ENCODE measurements at regions not wholly inside any gene's neighbourhood (a gene's known extent, or its start where the extent isn't known, plus 50 kb on each side); places are given as distances from the start of the nearest gene placed in this dataset.

- ATAC-seq (no peak), DNase-seq (no peak)
- Histone ChIP-seq H3K27ac (no peak overlapping the region), H3K4me1 (no peaks in the 10 kb centered on the region), H3K9me3 (no peaks in the 10 kb centered on the region), H3K36me3 (no peaks in the 10 kb centered on the region), H3K27me3 (no peaks in the 10 kb centered on the region), H3K4me3 (no peak overlapping the region)
- TF ChIP-seq CTCF (IDR thresholded peaks at IDR 0.05 in 4 of 5, conservative IDR thresholded peaks at IDR 0.05 in 1 of 5) (no peak), POLR2A (IDR thresholded peaks at IDR 0.05) (no peak)
- in situ Hi-C loops (cut with MboI; ENCODE audit: low sequenced_read_pairs in 4 of 4) (no loop called here), intact Hi-C loops (cut with DNase I; ENCODE audit: low total_unique reads) (no loop called here)
These were observed 461.6 kb downstream of the TXNL1 start for GRCh38 chr18:56176751-56177150.

GRCh38 chr18:56175330-56176001, 462.9 kb downstream of the TXNL1 start:
- intact Hi-C loops (cut with DNase I; ENCODE audit: low total_unique reads) (no loop called here), in situ Hi-C loops (cut with MboI; ENCODE audit: low sequenced_read_pairs in 4 of 4) (no loop called here)
- no peaks in the 10 kb centered on the region for H3K36me3 ChIP-seq
- ATAC-seq: no peak
- H3K27ac ChIP-seq: no peak overlapping the region
- TF ChIP-seq CTCF (IDR thresholded peaks at IDR 0.05 in 4 of 5, conservative IDR thresholded peaks at IDR 0.05 in 1 of 5) (no peak), POLR2A (IDR thresholded peaks at IDR 0.05) (no peak)
- H3K4me1 ChIP-seq: no peaks in the 10 kb centered on the region
- H3K9me3 ChIP-seq: no peaks in the 10 kb centered on the region
- DNase-seq: no peak
- no peak overlapping the region for H3K4me3 ChIP-seq
- no peaks in the 10 kb centered on the region for H3K27me3 ChIP-seq

- intact Hi-C loops (cut with DNase I; ENCODE audit: low total_unique reads) (no loop called here), in situ Hi-C loops (cut with MboI; ENCODE audit: low sequenced_read_pairs in 4 of 4) (no loop called here)
- Histone ChIP-seq H3K36me3 (no peaks in the 10 kb centered on the region), H3K9me3 (no peaks in the 10 kb centered on the region), H3K27ac (no peak overlapping the region), H3K27me3 (no peaks in the 10 kb centered on the region), H3K4me3 (no peak overlapping the region), H3K4me1 (no peaks in the 10 kb centered on the region)
- DNase-seq (no peak), ATAC-seq (no peak)
- TF ChIP-seq CTCF (IDR thresholded peaks at IDR 0.05 in 4 of 5, conservative IDR thresholded peaks at IDR 0.05 in 1 of 5) (no peak), POLR2A (IDR thresholded peaks at IDR 0.05) (no peak)
These were observed 464.7 kb downstream of the TXNL1 start for GRCh38 chr18:56173542-56174220.

- in situ Hi-C loops (cut with MboI; ENCODE audit: low sequenced_read_pairs in 4 of 4) (no loop called here), intact Hi-C loops (cut with DNase I; ENCODE audit: low total_unique reads) (no loop called here)
- Histone ChIP-seq H3K36me3 (no peaks in the 10 kb centered on the region), H3K27me3 (no peaks in the 10 kb centered on the region), H3K27ac (no peak overlapping the region), H3K4me1 (no peaks in the 10 kb centered on the region), H3K4me3 (no peak overlapping the region), H3K9me3 (no peaks in the 10 kb centered on the region)
- no peak for ATAC-seq
- TF ChIP-seq CTCF (IDR thresholded peaks at IDR 0.05 in 4 of 5, conservative IDR thresholded peaks at IDR 0.05 in 1 of 5): no peak
- no peak for TF ChIP-seq POLR2A (IDR thresholded peaks at IDR 0.05)
- no peak for DNase-seq
These were observed 465.9 kb downstream of the TXNL1 start for GRCh38 chr18:56172527-56172926.

Data from gastrocnemius medialis (tissue), 4 donors.